Embryonic facial prominence (tissue), 1 donor: ENCODE measurements at regions not wholly inside any gene's neighbourhood (a gene's known extent, or its start where the extent isn't known, plus 50 kb on each side); places are given as distances from the start of the nearest gene placed in this dataset.

Experiments
- DNase-seq: peaks from one replicate; pipeline ENCODE4 v3.0.0-alpha.2; 2016; ENCODE audit errors: extremely low spot score

GRCh38 chr9:23586906-23587305 is 239.1 kb downstream of the ELAVL2 start:
- DNase-seq = no peak

- DNase-seq = no peak
Observed at GRCh38 chr9:23587433-23587832, 238.6 kb downstream of the ELAVL2 start.

GRCh38 chr9:23587903-23588302 is 238.1 kb downstream of the ELAVL2 start:
- DNase-seq = no peak

GRCh38 chr9:23590276-23591000 is 235.6 kb downstream of the ELAVL2 start:
- no peak for DNase-seq

- DNase-seq = no peak
Observed at GRCh38 chr9:23594421-23594820, 231.6 kb downstream of the ELAVL2 start.

GRCh38 chr9:23596913-23597634 is 229.0 kb downstream of the ELAVL2 start:
- DNase-seq = no peak

- DNase-seq = no peak
Observed at GRCh38 chr9:23598994-23599393, 227.0 kb downstream of the ELAVL2 start.

- DNase-seq = no peak
Observed at GRCh38 chr9:23603311-23603710, 222.7 kb downstream of the ELAVL2 start.

GRCh38 chr9:23606107-23606506 is 219.9 kb downstream of the ELAVL2 start:
- DNase-seq = no peak

- no peak for DNase-seq
Observed at GRCh38 chr9:23608456-23608855, 217.6 kb downstream of the ELAVL2 start.

- DNase-seq = no peak
Observed at GRCh38 chr9:23611869-23612268, 214.2 kb downstream of the ELAVL2 start.

GRCh38 chr9:23615569-23615968 is 210.5 kb downstream of the ELAVL2 start:
- DNase-seq = no peak

- DNase-seq = no peak
Observed at GRCh38 chr9:23621188-23621587, 204.9 kb downstream of the ELAVL2 start.

GRCh38 chr9:23621924-23622323 is 204.1 kb downstream of the ELAVL2 start:
- no peak for DNase-seq

- no peak for DNase-seq
Observed at GRCh38 chr9:23622396-23622795, 203.6 kb downstream of the ELAVL2 start.

- DNase-seq = no peak
Observed at GRCh38 chr9:23630488-23630887, 195.6 kb downstream of the ELAVL2 start.

GRCh38 chr9:23635276-23635675 is 190.8 kb downstream of the ELAVL2 start:
- DNase-seq = no peak

GRCh38 chr9:23636199-23636598 is 189.8 kb downstream of the ELAVL2 start:
- DNase-seq = no peak

GRCh38 chr9:23638011-23638410 is 188.0 kb downstream of the ELAVL2 start:
- DNase-seq = no peak

GRCh38 chr9:23638837-23639426 is 187.1 kb downstream of the ELAVL2 start:
- DNase-seq = no peak
